Prostate gland (tissue), 2 donors: ENCODE measurements at regions not wholly inside any gene's neighbourhood (a gene's known extent, or its start where the extent isn't known, plus 50 kb on each side); places are given as distances from the start of the nearest gene placed in this dataset.

Experiments used
- CTCF ChIP-seq, 4 experiments: fragments of 200-600 bp in 2 of 4; fragments of 450-650 bp in 2 of 4; sonication (generic) in 2 of 4; IDR thresholded peaks; 1 replicate in 3 of 4; 2 replicates in 1 of 4; pipeline ENCODE4 v1.5.1; 2016 to 2019; ENCODE audit warnings: antibody characterized with exemption in 4 of 4, mild to moderate bottlenecking in 2 of 4, moderate library complexity in 2 of 4
- POLR2A ChIP-seq: fragments of 450-650 bp; IDR thresholded peaks from one replicate; pipeline ENCODE4 v1.6.1; 2016; ENCODE audit warnings: antibody characterized with exemption, mild to moderate bottlenecking

DNA sequence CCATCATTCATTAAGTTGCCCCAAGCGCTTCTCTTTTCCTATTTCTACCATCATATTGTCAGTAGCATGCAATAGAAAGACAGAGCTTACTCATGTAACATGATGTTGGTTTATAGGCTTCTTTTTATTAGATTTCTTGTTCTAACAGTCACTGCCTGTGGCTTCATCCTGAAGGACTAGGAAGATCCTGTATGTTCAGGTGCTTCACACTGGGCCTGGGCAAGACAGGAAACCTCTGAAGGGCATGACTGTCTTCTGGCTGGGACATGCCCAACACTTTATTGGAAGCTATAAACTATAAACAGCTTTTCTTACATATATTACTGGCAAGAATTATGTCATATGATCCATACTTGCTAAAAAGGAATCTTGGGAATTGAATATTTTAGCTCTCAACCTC, 258.4 kb upstream of the AKR1E2 start:
- TF ChIP-seq CTCF (IDR thresholded peaks at IDR 0.05) (no peak), POLR2A (no peak)
